CD4-positive, alpha-beta T cell (primary cell): ENCODE measurements at regions not wholly inside any gene's neighbourhood (a gene's known extent, or its start where the extent isn't known, plus 50 kb on each side); places are given as distances from the start of the nearest gene placed in this dataset.

ENCODE experiments used
- ATAC-seq: fragments of 200-7000 bp; cut with Tn5 transposase; one replicate; pipeline ENCODE4 v1.10.0; 2022; ENCODE audit warnings: mild to moderate bottlenecking; ENCODE audit not compliant: poor library complexity
- CTCF ChIA-PET: fragments of 350-600 bp; sonication (Branson Sonifier 250); formaldehyde crosslinking; loops from one replicate; lab custom pipeline; 2021; ENCODE audit warnings: antibody characterized with exemption, inconsistent platforms; lab: Charles Lee
- POLR2A ChIA-PET: fragments of 350-600 bp; sonication (Branson Sonifier 250); formaldehyde crosslinking; loops from one replicate; lab custom pipeline; 2021; ENCODE audit warnings: antibody characterized with exemption, inconsistent platforms; lab: Charles Lee
- DNase-seq, 14 experiments: peaks; one replicate each; pipeline ENCODE4 v3.0.0-alpha.2; 2013 to 2020; ENCODE audit warnings: mixed read lengths in 2 of 14
- H3K27ac ChIP-seq, 2 donors: one replicate each; pipeline versions ENCODE4 v1.5.1 to v1.7.0; 2013; ENCODE audit warnings: low read length in 2 of 2, low read depth in 1 of 2, mild to moderate bottlenecking in 1 of 2
- H3K27me3 ChIP-seq, 2 experiments: 1 replicate in 1 of 2; 2 replicates in 1 of 2; pipeline versions ENCODE4 v1.6.1 to v1.7.0; 2013; ENCODE audit warnings: low read length in 2 of 2, control low read depth in 1 of 2, mild to moderate bottlenecking in 1 of 2, moderate library complexity in 1 of 2; ENCODE audit not compliant: insufficient read depth in 2 of 2, control insufficient read depth in 1 of 2
- H3K36me3 ChIP-seq: one replicate; pipeline ENCODE4 v1.6.1; 2013; ENCODE audit warnings: low read length, control low read depth; ENCODE audit not compliant: insufficient read depth
- H3K4me1 ChIP-seq: one replicate; pipeline ENCODE4 v1.6.1; 2013; ENCODE audit warnings: low read length, control low read depth; ENCODE audit not compliant: insufficient read depth
- H3K4me3 ChIP-seq: one replicate; pipeline ENCODE4 v1.5.1; 2013; ENCODE audit warnings: mild to moderate bottlenecking, low read length, moderate library complexity
- H3K9me3 ChIP-seq, 2 experiments: 1 replicate in 1 of 2; 2 replicates in 1 of 2; pipeline versions ENCODE4 v1.6.1 to v1.7.0; 2013; ENCODE audit warnings: low read length in 2 of 2, mild to moderate bottlenecking in 2 of 2, control low read depth in 1 of 2, moderate library complexity in 1 of 2; ENCODE audit not compliant: control insufficient read depth in 1 of 2, insufficient read depth in 1 of 2
- H3K27ac Mint-ChIP-seq: one replicate; pipeline ENCODE4 v1.8.0; 2020; ENCODE audit warnings: mixed read lengths
- H3K27me3 Mint-ChIP-seq: one replicate; pipeline ENCODE4 v1.8.0; 2021; ENCODE audit warnings: mixed read lengths
- H3K36me3 Mint-ChIP-seq: one replicate; pipeline ENCODE4 v1.8.0; 2021; ENCODE audit warnings: low read depth, mixed read lengths
- H3K4me1 Mint-ChIP-seq: one replicate; pipeline ENCODE4 v1.8.0; 2021; ENCODE audit warnings: low read depth, mixed read lengths
- H3K4me3 Mint-ChIP-seq: one replicate; pipeline ENCODE4 v1.8.0; 2020; ENCODE audit warnings: mild to moderate bottlenecking, mixed read lengths
- H3K9me3 Mint-ChIP-seq: one replicate; pipeline ENCODE4 v1.8.0; 2020; ENCODE audit warnings: mixed read lengths
- intact Hi-C, 2 experiments: fragments of 100-400 bp; cut with DNase I in 1 of 2; cut with micrococcal nuclease in 1 of 2; formaldehyde crosslinking; loops; one replicate each; pipeline versions ENCODE4 v1.15.1 to v1.9.0; 2023 to 2025; cut with DNase I, micrococcal nuclease
- TF ChIP-seq, protein P1 (sequence below): fragments of 200-600 bp; IDR thresholded peaks from one replicate; pipeline ENCODE4 v1.8.0; 2022; ENCODE audit warnings: antibody characterized with exemption, mild to moderate bottlenecking

DNA sequence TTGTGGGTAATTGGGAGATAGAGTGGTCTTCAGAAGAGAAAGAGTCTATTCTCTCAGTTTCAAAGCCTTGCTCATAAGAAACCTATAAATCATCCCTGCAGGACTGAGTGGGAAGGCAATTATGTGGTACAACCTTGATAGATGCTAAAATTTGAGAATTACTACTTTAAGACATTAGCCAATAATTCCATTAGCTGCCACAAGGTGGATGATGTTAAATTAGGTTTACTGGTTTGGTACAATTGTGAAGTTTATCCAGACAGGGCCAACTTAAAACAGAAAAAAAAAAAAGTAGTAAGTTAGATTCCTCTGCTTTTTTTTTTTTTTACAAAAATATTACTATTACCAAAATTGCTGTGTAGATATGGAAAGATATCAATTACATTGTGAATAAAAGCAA is 73.2 kb upstream of the AMOT start:
- Mint-ChIP-seq H3K27ac (no peak overlapping the region), H3K36me3 (no peaks in the 10 kb centered on the region), H3K4me1 (no peaks in the 10 kb centered on the region), H3K9me3 (no peaks in the 10 kb centered on the region), H3K27me3 (no peaks in the 10 kb centered on the region), H3K4me3 (no peak overlapping the region)
- Histone ChIP-seq H3K4me1 (no peaks in the 10 kb centered on the region), H3K4me3 (no peak overlapping the region), H3K27me3 (no peaks in the 10 kb centered on the region), H3K9me3 (no peaks in the 10 kb centered on the region), H3K36me3 (no peaks in the 10 kb centered on the region), H3K27ac (no peak overlapping the region)
- ChIA-PET CTCF (no interaction called here), POLR2A (no interaction called here)
- TF ChIP-seq, protein P1, sequence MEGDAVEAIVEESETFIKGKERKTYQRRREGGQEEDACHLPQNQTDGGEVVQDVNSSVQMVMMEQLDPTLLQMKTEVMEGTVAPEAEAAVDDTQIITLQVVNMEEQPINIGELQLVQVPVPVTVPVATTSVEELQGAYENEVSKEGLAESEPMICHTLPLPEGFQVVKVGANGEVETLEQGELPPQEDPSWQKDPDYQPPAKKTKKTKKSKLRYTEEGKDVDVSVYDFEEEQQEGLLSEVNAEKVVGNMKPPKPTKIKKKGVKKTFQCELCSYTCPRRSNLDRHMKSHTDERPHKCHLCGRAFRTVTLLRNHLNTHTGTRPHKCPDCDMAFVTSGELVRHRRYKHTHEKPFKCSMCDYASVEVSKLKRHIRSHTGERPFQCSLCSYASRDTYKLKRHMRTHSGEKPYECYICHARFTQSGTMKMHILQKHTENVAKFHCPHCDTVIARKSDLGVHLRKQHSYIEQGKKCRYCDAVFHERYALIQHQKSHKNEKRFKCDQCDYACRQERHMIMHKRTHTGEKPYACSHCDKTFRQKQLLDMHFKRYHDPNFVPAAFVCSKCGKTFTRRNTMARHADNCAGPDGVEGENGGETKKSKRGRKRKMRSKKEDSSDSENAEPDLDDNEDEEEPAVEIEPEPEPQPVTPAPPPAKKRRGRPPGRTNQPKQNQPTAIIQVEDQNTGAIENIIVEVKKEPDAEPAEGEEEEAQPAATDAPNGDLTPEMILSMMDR: no peak
- intact Hi-C loops: no loop called here
- DNase-seq (no peak), ATAC-seq (no peak)

DNA sequence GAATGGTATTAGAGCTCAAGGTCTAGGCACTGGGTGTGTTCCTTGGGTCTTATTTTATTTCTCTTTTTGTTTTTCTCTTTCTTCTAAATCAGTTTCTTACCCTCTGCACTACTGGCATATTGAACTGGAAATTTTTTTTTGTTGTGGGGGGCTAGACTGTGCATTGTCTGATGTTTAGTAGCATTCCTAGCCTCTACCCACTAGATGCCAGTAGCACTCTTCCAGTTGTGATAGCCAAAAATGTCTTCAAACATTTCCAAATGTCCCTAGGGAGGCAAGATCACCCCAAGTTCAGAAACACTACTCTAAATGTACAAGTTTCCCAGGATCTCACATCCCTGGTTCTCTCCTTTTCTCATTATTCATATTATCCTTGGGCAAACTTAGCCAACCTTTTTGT is 69.8 kb upstream of the AMOT start:
- TF ChIP-seq, protein P1: no peak
- no peak overlapping the region for H3K27ac Mint-ChIP-seq
- ChIA-PET POLR2A (no interaction called here), CTCF (no interaction called here)
- H3K9me3 ChIP-seq: no peaks in the 10 kb centered on the region
- no peaks in the 10 kb centered on the region for H3K36me3 Mint-ChIP-seq
- no peaks in the 10 kb centered on the region for H3K4me1 Mint-ChIP-seq
- H3K4me1 ChIP-seq: no peaks in the 10 kb centered on the region
- no peak overlapping the region for H3K4me3 ChIP-seq
- intact Hi-C loops: no loop called here
- no peaks in the 10 kb centered on the region for H3K36me3 ChIP-seq
- H3K27me3 Mint-ChIP-seq: no peaks in the 10 kb centered on the region
- H3K27ac ChIP-seq: no peak overlapping the region
- no peaks in the 10 kb centered on the region for H3K9me3 Mint-ChIP-seq
- H3K4me3 Mint-ChIP-seq: no peak overlapping the region
- DNase-seq (no peak), ATAC-seq (no peak)
- H3K27me3 ChIP-seq: no peaks in the 10 kb centered on the region

DNA sequence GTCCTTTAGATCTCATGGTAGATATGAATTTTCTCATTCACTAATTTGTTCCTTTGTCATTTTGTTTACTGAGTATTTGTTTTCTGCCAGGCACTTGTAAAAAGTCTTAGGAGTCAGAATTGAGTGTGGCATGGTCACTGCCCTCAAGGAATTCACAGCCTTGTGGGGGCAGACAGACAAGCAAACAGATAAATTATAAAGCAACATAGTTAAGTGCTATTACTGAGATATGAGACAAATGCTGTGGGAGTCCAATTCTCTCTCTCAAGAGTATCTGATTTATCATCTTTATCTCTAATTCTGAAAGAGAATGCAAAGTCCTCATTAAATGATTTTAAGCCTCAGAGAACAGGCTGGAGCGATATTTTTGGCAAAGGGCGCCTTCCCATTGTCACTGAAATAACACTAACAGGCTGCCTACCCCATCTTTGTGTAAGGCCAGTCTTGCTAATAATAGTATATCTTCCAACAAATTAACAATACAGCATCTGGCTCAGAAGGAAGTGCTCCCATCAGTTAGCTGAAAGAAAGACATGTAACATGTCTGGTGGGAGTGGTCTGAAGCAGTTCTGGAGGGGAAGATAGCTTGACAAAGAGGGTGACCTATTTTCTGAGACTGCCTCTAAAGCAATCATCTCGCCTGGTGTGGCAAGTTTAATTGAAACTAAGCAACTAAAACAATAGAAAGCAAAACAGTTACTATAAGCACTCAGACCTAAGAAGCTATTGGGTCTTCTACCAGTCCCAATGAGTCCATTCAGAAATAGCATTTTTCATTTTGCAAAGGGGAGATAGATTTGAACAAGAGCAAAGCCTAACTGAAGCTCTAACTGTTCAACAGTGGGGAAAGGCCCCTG is 61.5 kb upstream of the AMOT start:
- Histone ChIP-seq H3K27ac (no peak overlapping the region), H3K4me3 (no peak overlapping the region), H3K4me1 (no peaks in the 10 kb centered on the region), H3K9me3 (no peaks in the 10 kb centered on the region), H3K36me3 (no peaks in the 10 kb centered on the region), H3K27me3 (no peaks in the 10 kb centered on the region)
- ChIA-PET CTCF (no interaction called here), POLR2A (no interaction called here)
- Mint-ChIP-seq H3K4me1 (no peaks in the 10 kb centered on the region), H3K27ac (no peak overlapping the region), H3K4me3 (no peak overlapping the region), H3K36me3 (no peaks in the 10 kb centered on the region), H3K9me3 (no peaks in the 10 kb centered on the region), H3K27me3 (no peaks in the 10 kb centered on the region)
- DNase-seq: no peak
- TF ChIP-seq, protein P1: no peak
- intact Hi-C loops: no loop called here
- no peak for ATAC-seq
